GM18498 (cell line): ENCODE measurements at regions not wholly inside any gene's neighbourhood (a gene's known extent, or its start where the extent isn't known, plus 50 kb on each side); places are given as distances from the start of the nearest gene placed in this dataset.
"Not testable (repeated sequence)": the region's sequence is repeated elsewhere in the genome, so short reads cannot be mapped to it uniquely, and the experiment has no call there.

Experiments used
- ATAC-seq: cut with Tn5 transposase; IDR thresholded peaks from one replicate; pipeline ENCODE4 v1.9.1; 2021; ENCODE audit warnings: mild to moderate bottlenecking, moderate library complexity; ENCODE audit not compliant: unreplicated experiment

DNA sequence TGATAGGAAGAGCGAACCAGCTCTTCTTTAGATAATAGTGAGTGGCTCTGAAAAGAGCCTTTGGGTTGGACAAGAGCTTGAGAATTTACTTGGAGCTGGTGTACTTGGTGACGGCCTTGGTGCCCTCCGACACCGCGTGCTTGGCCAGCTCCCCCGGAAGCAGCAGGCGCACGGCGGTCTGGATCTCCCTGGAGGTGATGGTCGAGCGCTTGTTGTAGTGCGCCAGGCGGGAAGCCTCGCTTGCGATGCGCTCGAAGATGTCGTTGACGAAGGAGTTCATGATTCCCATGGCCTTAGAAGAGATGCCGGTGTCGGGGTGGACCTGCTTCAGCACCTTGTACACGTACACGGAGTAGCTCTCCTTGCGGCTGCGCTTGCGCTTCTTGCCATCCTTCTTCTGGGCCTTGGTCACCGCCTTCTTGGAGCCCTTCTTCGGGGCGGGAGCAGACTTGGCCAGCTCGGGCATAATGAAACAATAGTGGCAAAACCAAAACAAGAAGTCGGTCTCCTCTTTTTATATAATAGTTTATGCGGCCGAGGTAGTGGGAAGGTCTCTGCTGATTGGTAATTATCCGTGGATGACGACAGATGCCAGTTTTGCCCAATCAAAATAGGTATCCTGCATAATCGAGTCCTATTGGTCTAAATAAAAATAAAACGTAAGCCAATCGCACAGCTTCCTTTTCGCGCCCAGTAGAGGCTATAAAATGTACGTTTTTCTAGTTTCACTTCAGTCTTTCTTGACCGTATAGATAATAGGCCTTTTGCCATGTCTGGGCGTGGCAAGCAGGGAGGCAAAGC, 104.6 kb downstream of the OR2B2 start:
- peak; percentile 71 for ATAC-seq

- no peak for ATAC-seq
These were observed 105.2 kb downstream of the OR2B2 start for GRCh38 chr6:27806981-27807440.

DNA sequence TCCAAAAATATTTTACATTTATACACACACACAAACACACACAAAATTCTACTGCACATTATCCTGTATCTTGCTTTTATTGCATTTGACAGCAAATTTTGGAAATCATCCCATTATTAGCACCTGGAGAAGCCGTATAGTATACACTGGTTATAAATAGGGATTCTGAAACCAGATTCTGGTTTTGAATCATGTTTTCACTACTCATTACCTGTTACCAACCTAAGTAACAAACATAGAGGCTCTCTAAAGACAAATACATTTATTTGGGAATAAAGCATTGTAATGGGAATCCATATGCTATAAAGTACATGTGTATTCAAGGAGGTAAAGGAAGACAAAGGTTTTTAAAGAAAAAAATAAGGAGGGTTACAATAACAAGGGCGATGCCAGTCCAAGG, 106.8 kb downstream of the OR2B2 start:
- ATAC-seq, result no peak

GRCh38 chr6:27804851-27805250, 107.3 kb downstream of the OR2B2 start:
- no peak for ATAC-seq

- ATAC-seq, result no peak
These were observed 111.3 kb downstream of the OR2B2 start for GRCh38 chr6:27800731-27801373.

GRCh38 chr6:27797960-27798359, 114.2 kb downstream of the OR2B2 start:
- ATAC-seq, result no peak

- ATAC-seq, result not testable (repeated sequence)
These were observed 115.3 kb downstream of the OR2B2 start for GRCh38 chr6:27796736-27797481.

DNA sequence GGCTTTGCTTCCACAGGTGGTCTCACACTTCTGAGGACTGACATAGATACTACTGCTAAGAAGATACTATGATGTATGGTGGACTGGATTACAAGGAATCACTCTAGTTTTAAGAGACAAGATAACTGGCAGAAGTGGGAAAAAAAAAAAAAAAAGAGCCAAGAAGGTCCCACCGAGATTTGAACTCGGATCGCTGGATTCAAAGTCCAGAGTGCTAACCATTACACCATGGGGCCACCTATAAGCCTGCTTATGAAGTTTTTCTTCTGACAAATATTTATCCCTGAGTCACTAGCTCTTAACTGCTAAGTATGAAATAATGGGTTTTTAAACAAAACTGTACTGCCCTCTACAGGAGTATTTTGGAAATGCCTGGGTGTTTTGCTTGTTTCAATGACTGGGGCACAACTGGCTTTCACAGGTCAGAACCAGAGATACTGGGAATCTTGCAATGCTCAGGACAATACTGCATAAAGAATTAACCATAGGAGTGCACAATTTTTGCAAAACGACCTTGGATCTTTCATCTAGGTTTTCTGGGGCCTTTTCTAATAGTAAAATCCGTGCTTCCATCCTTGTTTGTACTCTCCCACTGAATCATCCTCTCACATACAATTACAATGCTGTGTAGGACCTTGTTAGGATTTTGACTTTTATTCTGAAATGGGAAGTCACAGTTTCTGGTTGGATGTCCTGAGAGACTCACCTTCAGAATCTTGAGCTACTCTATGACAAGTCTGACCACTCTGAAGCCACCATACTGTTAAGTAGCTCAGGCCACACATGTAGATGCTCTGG, 116.3 kb downstream of the OR2B2 start:
- peak; percentile 46 for ATAC-seq

- ATAC-seq, result no peak
These were observed 120.8 kb downstream of the OR2B2 start for GRCh38 chr6:27791182-27791943.

GRCh38 chr6:27788376-27788775, 123.8 kb downstream of the OR2B2 start:
- not testable (repeated sequence) for ATAC-seq

- ATAC-seq, result no peak
These were observed 126.1 kb downstream of the OR2B2 start for GRCh38 chr6:27786048-27786447.

DNA sequence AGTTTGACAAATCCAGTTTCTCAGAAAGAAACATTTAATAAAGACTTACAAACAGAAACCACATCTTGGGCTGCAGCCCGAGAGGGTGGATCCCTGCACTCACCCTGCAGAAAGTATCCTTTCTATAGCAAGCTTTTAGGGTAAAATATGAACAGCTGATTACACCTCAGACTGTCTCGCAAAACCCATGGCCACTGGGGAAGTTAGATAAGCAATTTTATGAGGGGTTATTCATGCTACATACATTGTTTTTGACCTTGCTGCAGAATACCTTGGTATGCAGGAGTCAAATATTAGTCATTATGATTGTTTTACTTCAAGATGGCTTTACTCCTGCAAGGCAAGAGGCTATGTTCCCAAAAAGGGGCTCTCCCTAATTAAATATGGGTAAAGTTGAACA, 126.9 kb downstream of the OR2B2 start:
- no peak for ATAC-seq

- ATAC-seq, result no peak
These were observed 129.4 kb downstream of the OR2B2 start for GRCh38 chr6:27782748-27783147.

DNA sequence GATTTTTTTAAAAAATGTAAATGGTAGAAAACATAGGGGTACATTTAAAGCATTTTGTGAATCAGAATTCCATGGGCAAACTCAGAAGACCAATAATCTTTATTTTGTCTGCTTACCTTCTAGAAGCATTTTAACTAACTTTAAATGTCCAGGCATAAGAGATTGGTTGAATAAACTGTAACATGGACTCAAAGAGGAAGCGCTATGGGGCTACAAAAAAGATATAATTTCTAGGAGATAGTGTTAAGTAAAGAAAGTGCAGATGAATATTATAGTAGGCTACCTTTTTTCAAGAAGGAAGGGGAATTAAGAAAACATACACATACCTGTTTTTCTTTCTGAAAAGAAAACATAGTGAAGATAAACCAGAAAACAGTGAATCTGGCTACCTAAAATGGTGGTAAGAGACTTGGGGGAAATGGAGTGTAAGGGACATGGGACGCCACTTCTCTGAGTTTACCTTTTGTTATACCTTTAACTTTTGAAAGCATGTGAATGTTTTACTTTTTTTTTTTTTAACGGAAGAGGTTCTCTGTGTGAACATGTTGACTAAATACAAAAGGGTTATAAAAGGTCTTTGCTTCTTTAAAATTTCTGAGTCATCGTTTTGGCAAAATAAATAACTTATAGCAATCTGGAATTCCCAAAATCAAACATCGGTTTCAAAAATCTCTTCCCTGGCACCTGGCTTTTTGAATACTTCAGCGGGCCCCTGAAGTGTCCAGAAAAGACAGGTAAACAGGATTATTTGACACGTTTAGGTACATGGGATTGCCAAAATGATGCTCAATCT, 133.4 kb downstream of the OR2B2 start:
- no peak for ATAC-seq

- no peak for ATAC-seq
These were observed 134.4 kb downstream of the OR2B2 start for GRCh38 chr6:27777614-27778355.

- no peak for ATAC-seq
These were observed 135.1 kb downstream of the OR2B2 start for GRCh38 chr6:27777126-27777525.

DNA sequence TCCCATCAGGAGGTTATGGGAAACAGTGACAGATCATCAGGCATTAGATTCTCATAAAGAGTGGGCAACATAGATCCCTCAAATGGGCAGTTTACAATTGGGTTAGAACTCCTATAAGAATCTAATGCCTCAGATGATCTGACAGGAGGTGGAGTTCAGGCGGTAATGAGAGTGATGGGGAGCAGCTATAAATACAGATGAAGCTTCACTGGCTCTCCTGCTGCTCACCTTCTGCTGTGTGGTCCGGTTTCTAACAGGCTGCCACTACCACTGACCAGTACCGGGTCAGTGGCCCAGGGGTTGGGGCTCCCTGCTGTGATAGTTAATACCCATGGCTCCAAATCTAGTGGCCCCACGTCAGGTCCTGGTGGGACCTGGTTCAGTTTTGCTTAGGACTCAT, 135.7 kb downstream of the OR2B2 start:
- no peak for ATAC-seq

GRCh38 chr6:27775796-27776184, 136.4 kb downstream of the OR2B2 start:
- ATAC-seq, result no peak
